Glutamatergic neuron (in vitro differentiated cells): ENCODE measurements at regions not wholly inside any gene's neighbourhood (a gene's known extent, or its start where the extent isn't known, plus 50 kb on each side); places are given as distances from the start of the nearest gene placed in this dataset.
"Not testable (repeated sequence)": the region's sequence is repeated elsewhere in the genome, so short reads cannot be mapped to it uniquely, and the experiment has no call there.

Source experiments
- DNase-seq: peaks from one replicate; pipeline ENCODE4 v3.0.0; 2022
- H3K27ac Mint-ChIP-seq: one replicate; pipeline ENCODE4 v1.8.0; 2020; ENCODE audit warnings: mild to moderate bottlenecking, mixed read lengths, inconsistent platforms; ENCODE audit not compliant: unreplicated experiment
- H3K27me3 Mint-ChIP-seq: one replicate; pipeline ENCODE4 v1.8.0; 2020; ENCODE audit warnings: mild to moderate bottlenecking, moderate library complexity, mixed read lengths, inconsistent platforms; ENCODE audit not compliant: unreplicated experiment
- H3K36me3 Mint-ChIP-seq: one replicate; pipeline ENCODE4 v1.8.0; 2020; ENCODE audit warnings: mild to moderate bottlenecking, mixed read lengths, inconsistent platforms; ENCODE audit not compliant: unreplicated experiment
- H3K4me1 Mint-ChIP-seq: one replicate; pipeline ENCODE4 v1.8.0; 2020; ENCODE audit warnings: mild to moderate bottlenecking, low read depth, mixed read lengths, inconsistent platforms; ENCODE audit not compliant: unreplicated experiment
- H3K4me3 Mint-ChIP-seq: one replicate; pipeline ENCODE4 v1.8.0; 2020; ENCODE audit warnings: mild to moderate bottlenecking, mixed read lengths, inconsistent platforms; ENCODE audit not compliant: unreplicated experiment
- H3K9me3 Mint-ChIP-seq: one replicate; pipeline ENCODE4 v1.8.0; 2020; ENCODE audit warnings: mild to moderate bottlenecking, moderate library complexity, mixed read lengths, inconsistent platforms; ENCODE audit not compliant: unreplicated experiment
- TF ChIP-seq, protein P1 (sequence below): fragments of 200-600 bp; sonication (generic); IDR thresholded peaks from one replicate; pipeline ENCODE4 v1.5.0; 2021; ENCODE audit not compliant: partially characterized antibody, unreplicated experiment

DNA sequence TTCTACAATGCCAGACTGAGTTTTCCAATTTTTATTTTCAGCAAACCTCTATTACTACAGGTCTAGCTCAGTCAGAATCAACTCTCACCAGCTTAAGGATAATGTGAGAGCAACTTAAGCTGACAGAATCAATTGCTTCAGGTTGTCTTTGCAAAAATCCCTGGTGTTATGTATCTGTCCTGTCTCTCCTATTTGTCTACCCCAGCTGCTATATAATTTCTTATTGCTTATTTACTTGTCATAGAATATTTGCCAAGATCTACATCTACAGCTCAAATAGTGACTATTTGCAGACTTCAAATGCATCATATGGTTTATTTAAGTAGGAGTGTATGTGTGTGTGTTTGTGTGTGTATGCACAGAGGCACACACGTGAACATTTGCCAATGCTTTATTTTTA lies 54.1 kb downstream of the FOXG1 start:
- no peaks in the 10 kb centered on the region for H3K4me1 Mint-ChIP-seq
- H3K9me3 Mint-ChIP-seq = no peaks in the 10 kb centered on the region
- H3K4me3 Mint-ChIP-seq = no peak overlapping the region
- no peaks in the 10 kb centered on the region for H3K27me3 Mint-ChIP-seq
- TF ChIP-seq, protein P1, sequence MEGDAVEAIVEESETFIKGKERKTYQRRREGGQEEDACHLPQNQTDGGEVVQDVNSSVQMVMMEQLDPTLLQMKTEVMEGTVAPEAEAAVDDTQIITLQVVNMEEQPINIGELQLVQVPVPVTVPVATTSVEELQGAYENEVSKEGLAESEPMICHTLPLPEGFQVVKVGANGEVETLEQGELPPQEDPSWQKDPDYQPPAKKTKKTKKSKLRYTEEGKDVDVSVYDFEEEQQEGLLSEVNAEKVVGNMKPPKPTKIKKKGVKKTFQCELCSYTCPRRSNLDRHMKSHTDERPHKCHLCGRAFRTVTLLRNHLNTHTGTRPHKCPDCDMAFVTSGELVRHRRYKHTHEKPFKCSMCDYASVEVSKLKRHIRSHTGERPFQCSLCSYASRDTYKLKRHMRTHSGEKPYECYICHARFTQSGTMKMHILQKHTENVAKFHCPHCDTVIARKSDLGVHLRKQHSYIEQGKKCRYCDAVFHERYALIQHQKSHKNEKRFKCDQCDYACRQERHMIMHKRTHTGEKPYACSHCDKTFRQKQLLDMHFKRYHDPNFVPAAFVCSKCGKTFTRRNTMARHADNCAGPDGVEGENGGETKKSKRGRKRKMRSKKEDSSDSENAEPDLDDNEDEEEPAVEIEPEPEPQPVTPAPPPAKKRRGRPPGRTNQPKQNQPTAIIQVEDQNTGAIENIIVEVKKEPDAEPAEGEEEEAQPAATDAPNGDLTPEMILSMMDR = no peak
- no peaks in the 10 kb centered on the region for H3K36me3 Mint-ChIP-seq
- H3K27ac Mint-ChIP-seq = no peak overlapping the region
- no peak for DNase-seq

DNA sequence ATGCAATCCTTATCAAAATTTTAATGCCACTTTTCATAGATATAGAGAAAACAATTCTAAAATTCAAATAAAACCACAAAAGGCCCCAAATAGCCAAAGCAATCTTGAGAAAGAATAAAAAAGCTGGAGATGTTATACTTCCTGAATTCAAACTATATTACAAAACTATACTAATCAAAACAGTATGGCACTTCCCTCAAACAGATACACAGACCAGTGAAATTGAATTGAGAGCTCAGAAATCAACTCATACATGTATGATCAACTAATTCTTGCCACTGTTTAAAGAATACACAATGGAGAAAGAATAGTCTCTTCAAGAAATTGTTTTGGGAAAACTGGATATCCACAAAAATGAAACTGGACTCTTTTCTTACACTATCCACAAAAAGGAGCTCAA lies 55.4 kb downstream of the FOXG1 start:
- H3K36me3 Mint-ChIP-seq = no peaks in the 10 kb centered on the region
- no peak overlapping the region for H3K27ac Mint-ChIP-seq
- H3K27me3 Mint-ChIP-seq = no peaks in the 10 kb centered on the region
- H3K9me3 Mint-ChIP-seq = no peaks in the 10 kb centered on the region
- no peak overlapping the region for H3K4me3 Mint-ChIP-seq
- H3K4me1 Mint-ChIP-seq = no peaks in the 10 kb centered on the region
- TF ChIP-seq, protein P1 = no peak
- DNase-seq = no peak

DNA sequence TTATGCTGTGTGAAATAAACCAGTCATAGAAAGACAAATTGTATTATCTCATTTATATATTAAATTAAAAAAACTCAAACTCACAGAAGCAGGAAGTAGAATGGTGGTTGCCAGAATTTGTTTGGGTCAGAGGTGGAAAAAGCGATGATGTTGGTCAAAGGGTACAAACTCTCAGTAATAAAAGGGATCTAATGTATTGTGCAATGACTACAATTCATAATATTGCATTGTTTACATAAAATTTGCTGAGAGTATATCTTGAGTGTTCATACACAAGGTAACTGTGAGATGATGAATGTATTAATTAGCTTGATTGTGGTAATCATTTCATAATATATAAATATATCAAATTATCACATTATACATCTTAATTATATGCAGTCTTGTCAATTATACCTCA lies 56.7 kb downstream of the FOXG1 start:
- H3K27me3 Mint-ChIP-seq = no peaks in the 10 kb centered on the region
- H3K9me3 Mint-ChIP-seq = no peaks in the 10 kb centered on the region
- no peak for DNase-seq
- H3K27ac Mint-ChIP-seq = no peak overlapping the region
- TF ChIP-seq, protein P1 = no peak
- no peak overlapping the region for H3K4me3 Mint-ChIP-seq
- H3K36me3 Mint-ChIP-seq = no peaks in the 10 kb centered on the region
- H3K4me1 Mint-ChIP-seq = no peaks in the 10 kb centered on the region

DNA sequence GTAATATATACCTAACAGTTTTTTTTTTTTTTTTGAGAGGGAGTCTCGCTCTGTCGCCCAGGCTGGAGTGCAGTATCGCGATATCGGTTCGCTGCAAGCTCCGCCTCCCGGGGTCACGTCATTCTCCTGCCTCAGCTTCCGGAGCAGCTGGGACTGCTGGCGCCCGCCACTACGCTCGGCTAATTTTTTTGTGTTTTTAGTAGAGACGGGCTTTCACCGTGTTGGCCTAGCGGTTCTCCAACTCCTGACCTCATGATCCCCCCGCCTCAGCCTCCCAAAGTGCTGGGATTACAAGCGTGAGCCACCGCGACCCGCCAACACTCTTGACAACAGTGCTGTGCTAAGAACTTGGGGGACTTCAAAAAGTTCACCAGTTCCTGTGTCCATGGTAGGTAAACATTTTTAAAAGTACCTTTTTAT lies 63.5 kb downstream of the FOXG1 start:
- TF ChIP-seq, protein P1 = no peak
- Mint-ChIP-seq H3K27me3 (no peaks in the 10 kb centered on the region), H3K27ac (no peak overlapping the region), H3K36me3 (no peaks in the 10 kb centered on the region), H3K4me3 (no peak overlapping the region), H3K4me1 (no peaks in the 10 kb centered on the region), H3K9me3 (peaks cover 2% of the 10 kb centered on the region)
- no peak for DNase-seq

DNA sequence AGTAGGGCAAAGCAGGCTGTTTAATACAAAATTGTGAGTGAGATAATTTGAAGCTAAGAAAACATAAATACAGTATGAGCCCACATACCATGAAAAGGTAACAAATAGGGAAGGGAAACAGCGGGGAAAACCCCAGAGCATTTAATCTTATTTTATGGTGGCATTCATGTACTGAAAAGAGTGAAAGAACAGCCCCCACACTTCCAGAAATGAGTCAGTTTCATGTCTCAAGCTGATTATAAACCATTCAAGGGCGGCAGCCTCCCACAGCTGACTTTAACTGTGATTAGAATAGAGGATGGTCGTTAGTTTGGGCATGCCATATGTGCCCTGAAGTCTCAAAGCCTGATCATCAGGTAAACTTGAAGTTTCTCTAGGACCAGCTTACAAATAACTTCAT lies 64.5 kb downstream of the FOXG1 start:
- no peak overlapping the region for H3K27ac Mint-ChIP-seq
- TF ChIP-seq, protein P1 = no peak
- no peaks in the 10 kb centered on the region for H3K27me3 Mint-ChIP-seq

DNA sequence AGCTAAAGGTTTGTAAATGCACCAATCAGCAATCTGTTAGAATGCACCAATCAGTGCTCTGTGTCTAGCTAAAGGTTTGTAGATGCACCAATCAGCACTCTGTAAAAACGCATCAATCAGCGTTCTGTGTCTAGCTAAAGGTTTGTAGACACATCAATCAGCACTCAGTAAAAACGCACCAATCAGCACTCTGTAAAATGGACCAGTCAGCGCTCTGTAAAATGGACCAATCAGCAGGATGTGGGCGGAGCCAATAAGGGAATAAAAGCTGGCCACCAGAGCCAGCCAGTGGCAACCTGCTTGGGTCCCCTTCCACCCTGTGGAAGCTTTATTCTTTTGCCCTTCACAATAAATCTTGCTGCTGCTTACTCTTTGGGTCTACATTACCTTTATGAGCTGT lies 76.0 kb downstream of the FOXG1 start:
- H3K4me1 Mint-ChIP-seq, H3K9me3 Mint-ChIP-seq, H3K36me3 Mint-ChIP-seq, H3K4me3 Mint-ChIP-seq, H3K27me3 Mint-ChIP-seq, DNase-seq, H3K27ac Mint-ChIP-seq: not testable (repeated sequence)

More for the DNA sequence above, 64.5 kb downstream of the FOXG1 start:
- Mint-ChIP-seq H3K4me1 (no peaks in the 10 kb centered on the region), H3K4me3 (no peak overlapping the region), H3K9me3 (peaks cover 2% of the 10 kb centered on the region), H3K36me3 (no peaks in the 10 kb centered on the region)
- no peak for DNase-seq
